H9 (cell line): ENCODE measurements at regions not wholly inside any gene's neighbourhood (a gene's known extent, or its start where the extent isn't known, plus 50 kb on each side); places are given as distances from the start of the nearest gene placed in this dataset.

ENCODE experiments used
- DNase-seq: peaks from one replicate; pipeline ENCODE4 v3.0.0-alpha.2; 2017
- H2AFZ ChIP-seq: one replicate; pipeline ENCODE4 v1.6.1; 2013; ENCODE audit warnings: mild to moderate bottlenecking, low read length, control low read depth, moderate library complexity
- H2AK5ac ChIP-seq: 2 replicates; pipeline ENCODE4 v1.6.1; 2013; ENCODE audit warnings: low read length, control low read depth, mixed read lengths; ENCODE audit not compliant: insufficient read length
- H2BK120ac ChIP-seq: one replicate; pipeline ENCODE4 v1.6.1; 2013; ENCODE audit warnings: low read depth, mild to moderate bottlenecking, low read length, control low read depth, inconsistent platforms; ENCODE audit not compliant: poor library complexity, severe bottlenecking
- H2BK12ac ChIP-seq: 2 replicates; pipeline ENCODE4 v1.6.1; 2013; ENCODE audit warnings: low read length, control low read depth, mixed read lengths, low read depth; ENCODE audit not compliant: insufficient read length
- H2BK15ac ChIP-seq: 2 replicates; pipeline ENCODE4 v1.6.1; 2013; ENCODE audit warnings: low read depth, low read length, control low read depth
- H2BK20ac ChIP-seq: one replicate; pipeline ENCODE4 v1.6.1; 2013; ENCODE audit warnings: low read depth, mild to moderate bottlenecking, low read length, control low read depth, inconsistent platforms; ENCODE audit not compliant: poor library complexity, severe bottlenecking
- H2BK5ac ChIP-seq: 2 replicates; pipeline ENCODE4 v1.6.1; 2013; ENCODE audit warnings: low read length, control low read depth, mixed read lengths; ENCODE audit not compliant: insufficient read length
- H3K14ac ChIP-seq: 2 replicates; pipeline ENCODE4 v1.6.1; 2013; ENCODE audit warnings: low read length, control low read depth; ENCODE audit not compliant: insufficient read depth
- H3K18ac ChIP-seq: 2 replicates; pipeline ENCODE4 v1.6.1; 2013; ENCODE audit warnings: low read depth, mild to moderate bottlenecking, mixed read lengths, low read length, control low read depth; ENCODE audit not compliant: insufficient read length
- H3K23ac ChIP-seq: 2 replicates; pipeline ENCODE4 v1.6.1; 2013; ENCODE audit warnings: low read length, control low read depth, mixed read lengths, low read depth; ENCODE audit not compliant: insufficient read length
- H3K23me2 ChIP-seq: 2 replicates; pipeline ENCODE4 v1.6.1; 2013; ENCODE audit warnings: low read depth, mild to moderate bottlenecking, mixed read lengths, low read length, control low read depth; ENCODE audit not compliant: insufficient read length, poor library complexity, severe bottlenecking
- H3K27ac ChIP-seq: 2 replicates; pipeline ENCODE4 v1.5.1; 2013; ENCODE audit warnings: low read length, control low read depth, mixed read lengths, low read depth; ENCODE audit not compliant: insufficient read length
- H3K27me3 ChIP-seq: 2 replicates; pipeline ENCODE4 v1.6.1; 2013; ENCODE audit warnings: low read length, control low read depth, inconsistent platforms; ENCODE audit not compliant: insufficient read depth
- H3K4ac ChIP-seq: 2 replicates; pipeline ENCODE4 v1.6.1; 2013; ENCODE audit warnings: low read depth, mild to moderate bottlenecking, control low read depth, inconsistent platforms, low read length, moderate library complexity
- H3K4me1 ChIP-seq: 2 replicates; pipeline ENCODE4 v1.6.1; 2013; ENCODE audit warnings: low read length, control low read depth, inconsistent platforms; ENCODE audit not compliant: insufficient read depth
- H3K4me2 ChIP-seq: 2 replicates; pipeline ENCODE4 v1.6.1; 2013; ENCODE audit warnings: low read length, control low read depth, mixed read lengths; ENCODE audit not compliant: insufficient read length, insufficient read depth
- H3K56ac ChIP-seq: 2 replicates; pipeline ENCODE4 v1.6.1; 2013; ENCODE audit warnings: low read depth, mild to moderate bottlenecking, mixed read lengths, low read length, control low read depth; ENCODE audit not compliant: insufficient read length
- H3K79me1 ChIP-seq: 2 replicates; pipeline ENCODE4 v1.6.1; 2013; ENCODE audit warnings: low read depth, mild to moderate bottlenecking, moderate library complexity, low read length, control low read depth, inconsistent platforms; ENCODE audit not compliant: insufficient read depth, poor library complexity, severe bottlenecking
- H3K79me2 ChIP-seq: 2 replicates; pipeline ENCODE4 v1.6.1; 2013; ENCODE audit warnings: low read length, control low read depth, inconsistent platforms; ENCODE audit not compliant: insufficient read depth
- H3K9ac ChIP-seq: 2 replicates; pipeline ENCODE4 v1.6.1; 2013; ENCODE audit warnings: low read length, control low read depth, mixed read lengths; ENCODE audit not compliant: insufficient read length; ENCODE audit errors: extremely low read depth
- H3K9me3 ChIP-seq: one replicate; pipeline ENCODE4 v1.6.1; 2013; ENCODE audit warnings: low read depth, low read length, inconsistent platforms; ENCODE audit not compliant: control insufficient read depth
- H3T11ph ChIP-seq: one replicate; pipeline ENCODE4 v1.6.1; 2013; ENCODE audit warnings: mild to moderate bottlenecking, low read length, control low read depth, inconsistent platforms
- H4K20me1 ChIP-seq: one replicate; pipeline ENCODE4 v1.6.1; 2013; ENCODE audit not compliant: control insufficient read depth, insufficient read length, insufficient read depth
- H4K5ac ChIP-seq: 2 replicates; pipeline ENCODE4 v1.6.1; 2013; ENCODE audit warnings: low read depth, mild to moderate bottlenecking, mixed read lengths, low read length, control low read depth; ENCODE audit not compliant: insufficient read length
- H4K8ac ChIP-seq: replicated peaks from 2 replicates; pipeline ENCODE4 v1.6.1; 2013; ENCODE audit warnings: low read length, control low read depth, mixed read lengths, low read depth; ENCODE audit not compliant: insufficient read length
- H4K91ac ChIP-seq: 2 replicates; pipeline ENCODE4 v1.6.1; 2013; ENCODE audit warnings: low read depth, mild to moderate bottlenecking, moderate library complexity, mixed read lengths, low read length, control low read depth; ENCODE audit not compliant: insufficient read length
- H3K27ac Mint-ChIP-seq, 3 experiments: 2 replicates in 2 of 3; 3 replicates in 1 of 3; pipeline ENCODE4 v1.8.0; 2020 to 2021; ENCODE audit warnings: mixed read lengths in 3 of 3, mild to moderate bottlenecking in 1 of 3, moderate library complexity in 1 of 3
- H3K27me3 Mint-ChIP-seq: 2 replicates; pipeline ENCODE4 v1.8.0; 2021; ENCODE audit warnings: low read depth, mild to moderate bottlenecking, moderate library complexity, mixed read lengths
- H3K36me3 Mint-ChIP-seq, 3 experiments: 2 replicates in 2 of 3; 3 replicates in 1 of 3; pipeline ENCODE4 v1.8.0; 2020 to 2021; ENCODE audit warnings: low read depth in 3 of 3, mixed read lengths in 3 of 3; ENCODE audit not compliant: insufficient read depth in 1 of 3
- H3K4me1 Mint-ChIP-seq, 2 experiments: 2 replicates each; pipeline ENCODE4 v1.8.0; 2020; ENCODE audit warnings: mixed read lengths in 2 of 2
- H3K4me3 Mint-ChIP-seq, 2 experiments: 2 replicates in 1 of 2; 3 replicates in 1 of 2; pipeline ENCODE4 v1.8.0; 2020 to 2021; ENCODE audit warnings: mild to moderate bottlenecking in 2 of 2, mixed read lengths in 2 of 2, moderate library complexity in 1 of 2
- H3K9me3 Mint-ChIP-seq, 2 experiments: 2 replicates in 1 of 2; 3 replicates in 1 of 2; pipeline ENCODE4 v1.8.0; 2020; ENCODE audit warnings: mild to moderate bottlenecking in 2 of 2, mixed read lengths in 2 of 2, moderate library complexity in 1 of 2
- WGBS: extraction: QIAGEN DNeasy Blood & Tissue Kit; methylation state at CpG from one replicate; pipeline ENCODE4 v1.1.7; 2013; ENCODE audit warnings: missing lambda C conversion rate, low lambda C conversion rate, mixed read lengths; ENCODE audit not compliant: insufficient read length; ENCODE audit errors: extremely low coverage; 5-methylcytosine and 5-hydroxymethylcytosine counted together
- TF ChIP-seq, protein P1 (sequence below): fragments of 200-600 bp; sonication (generic); conservative IDR thresholded peaks from 3 replicates; pipeline ENCODE4 v1.8.0; 2021; ENCODE audit warnings: antibody characterized with exemption, mild to moderate bottlenecking

- Histone ChIP-seq H4K91ac (no peak overlapping the region), H3K23me2 (no peaks in the 10 kb centered on the region), H2BK20ac (no peak overlapping the region), H3T11ph (no peak overlapping the region), H2BK120ac (no peak overlapping the region), H3K9ac (no peak overlapping the region), H3K79me1 (no peaks in the 10 kb centered on the region), H4K8ac (no peak overlapping the region), H3K18ac (no peak overlapping the region), H3K23ac (no peak overlapping the region), H3K14ac (no peak overlapping the region), H3K4me1 (no peaks in the 10 kb centered on the region), H2BK15ac (no peak overlapping the region), H2BK5ac (no peak overlapping the region), H3K27ac (no peak overlapping the region), H2BK12ac (no peak overlapping the region), H4K5ac (no peak overlapping the region), H2AK5ac (no peak overlapping the region), H2AFZ (no peak overlapping the region), H3K79me2 (no peaks in the 10 kb centered on the region), H3K4me2 (no peak overlapping the region), H3K4ac (no peak overlapping the region), H3K9me3 (no peaks in the 10 kb centered on the region), H3K27me3 (no peaks in the 10 kb centered on the region), H4K20me1 (no peaks in the 10 kb centered on the region), H3K56ac (no peak overlapping the region)
- TF ChIP-seq, protein P1, sequence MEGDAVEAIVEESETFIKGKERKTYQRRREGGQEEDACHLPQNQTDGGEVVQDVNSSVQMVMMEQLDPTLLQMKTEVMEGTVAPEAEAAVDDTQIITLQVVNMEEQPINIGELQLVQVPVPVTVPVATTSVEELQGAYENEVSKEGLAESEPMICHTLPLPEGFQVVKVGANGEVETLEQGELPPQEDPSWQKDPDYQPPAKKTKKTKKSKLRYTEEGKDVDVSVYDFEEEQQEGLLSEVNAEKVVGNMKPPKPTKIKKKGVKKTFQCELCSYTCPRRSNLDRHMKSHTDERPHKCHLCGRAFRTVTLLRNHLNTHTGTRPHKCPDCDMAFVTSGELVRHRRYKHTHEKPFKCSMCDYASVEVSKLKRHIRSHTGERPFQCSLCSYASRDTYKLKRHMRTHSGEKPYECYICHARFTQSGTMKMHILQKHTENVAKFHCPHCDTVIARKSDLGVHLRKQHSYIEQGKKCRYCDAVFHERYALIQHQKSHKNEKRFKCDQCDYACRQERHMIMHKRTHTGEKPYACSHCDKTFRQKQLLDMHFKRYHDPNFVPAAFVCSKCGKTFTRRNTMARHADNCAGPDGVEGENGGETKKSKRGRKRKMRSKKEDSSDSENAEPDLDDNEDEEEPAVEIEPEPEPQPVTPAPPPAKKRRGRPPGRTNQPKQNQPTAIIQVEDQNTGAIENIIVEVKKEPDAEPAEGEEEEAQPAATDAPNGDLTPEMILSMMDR = no peak
- Mint-ChIP-seq H3K9me3 (peaks cover 8 to 16% of the 10 kb centered on the region in 2 experiments; a peak in 4 of 5 replicates), H3K27me3 (peaks cover 21% of the 10 kb centered on the region), H3K4me1 (peaks cover 10 to 20% of the 10 kb centered on the region in 2 experiments), H3K4me3 (no peak overlapping the region), H3K36me3 (peaks cover 0 to 4% (median 3%) of the 10 kb centered on the region in 3 experiments; a peak in 2 of 7 replicates), H3K27ac (no peak overlapping the region)
- DNase-seq = no peak
- WGBS = no CpG with 5 or more reads among the region's 4 CpGs
These were observed 86.4 kb upstream of the THY1 start for GRCh38 chr11:119509282-119509841.
